ENCODE measurements at regions not wholly inside any gene's neighbourhood (a gene's known extent, or its start where the extent isn't known, plus 50 kb on each side); places are given as distances from the start of the nearest gene placed in this dataset.

GRCh38 chr5:173435447-173435846, 107.2 kb upstream of the STC2 start:
- TF ChIP-seq CTCF (IDR thresholded peaks at IDR 0.05; ENCODE audit: low read depth, low read length) (no peak), EZH2phosphoT487 (IDR thresholded peaks at IDR 0.05; ENCODE audit: low read depth) (no peak)
